ENCODE measurements at regions not wholly inside any gene's neighbourhood (a gene's known extent, or its start where the extent isn't known, plus 50 kb on each side); places are given as distances from the start of the nearest gene placed in this dataset.

DNA sequence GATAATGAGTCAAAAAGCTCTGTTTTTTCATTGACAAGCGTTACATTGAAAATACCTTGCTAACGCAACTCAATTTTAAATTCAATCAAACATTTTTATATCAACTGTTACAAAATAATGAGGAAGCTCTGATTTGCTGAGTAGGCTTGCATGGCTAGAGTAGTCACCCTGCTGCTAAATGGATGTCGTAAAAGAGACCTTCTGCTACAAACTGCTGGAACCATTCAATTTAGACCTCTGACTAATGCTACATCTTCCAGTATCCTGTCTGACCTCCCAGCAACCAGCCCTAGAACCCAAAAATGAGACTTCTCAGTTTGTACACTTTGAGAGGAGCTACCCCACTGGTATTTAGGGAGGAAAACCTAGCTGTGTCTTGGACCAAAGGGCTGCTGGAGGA, 84.0 kb upstream of the ELMO1 start:
- intact Hi-C loops (cut with micrococcal nuclease; ENCODE audit: unreplicated experiment) = no loop called here
- H3K9me3 ChIP-seq (ENCODE audit: low read depth, low read length, poor library complexity, severe bottlenecking) = no peaks in the 10 kb centered on the region
- H3K36me3 ChIP-seq (ENCODE audit: insufficient read depth, low read length, poor library complexity, severe bottlenecking) = no peaks in the 10 kb centered on the region
- DNase-seq (ENCODE audit: low spot score) = no peak
- ChIA-PET CTCF (no interaction called here), POLR2A (ENCODE audit: low non-redundant PET) (no interaction called here)
- no peaks in the 10 kb centered on the region for H3K27me3 ChIP-seq (replicated peaks; ENCODE audit: insufficient read depth, low read depth, low read length, poor library complexity)
- H3K4me1 ChIP-seq (ENCODE audit: insufficient read depth, low read length, poor library complexity, severe bottlenecking) = no peaks in the 10 kb centered on the region
- no peak overlapping the region for H3K27ac ChIP-seq (ENCODE audit: low read depth, low read length, poor library complexity, severe bottlenecking)
- no peak overlapping the region for H3K4me3 ChIP-seq (ENCODE audit: low read depth, low read length, poor library complexity, severe bottlenecking)
- no TSS peak for BruUV-seq (replicated peaks)
- TF ChIP-seq EZH2 (IDR thresholded peaks at IDR 0.05; ENCODE audit: borderline replicate concordance, low read depth, low read length, poor library complexity, severe bottlenecking) (no peak), CTCF (conservative IDR thresholded peaks at IDR 0.05; ENCODE audit: low read depth, low read length) (no peak)

GRCh38 chr7:37534893-37535610, 86.4 kb upstream of the ELMO1 start:
- CTCF ChIA-PET = no interaction called here

GRCh38 chr7:37535841-37536240, 87.2 kb upstream of the ELMO1 start:
- no peak for TF ChIP-seq EZH2 (IDR thresholded peaks at IDR 0.05; ENCODE audit: borderline replicate concordance, low read depth, low read length, poor library complexity, severe bottlenecking)
- TF ChIP-seq CTCF (conservative IDR thresholded peaks at IDR 0.05; ENCODE audit: low read depth, low read length) = no peak
- intact Hi-C loops (cut with micrococcal nuclease; ENCODE audit: unreplicated experiment) = no loop called here
- DNase-seq (ENCODE audit: low spot score) = no peak
- Histone ChIP-seq H3K36me3 (ENCODE audit: insufficient read depth, low read length, poor library complexity, severe bottlenecking) (no peaks in the 10 kb centered on the region), H3K27ac (ENCODE audit: low read depth, low read length, poor library complexity, severe bottlenecking) (no peak overlapping the region), H3K27me3 (replicated peaks; ENCODE audit: insufficient read depth, low read depth, low read length, poor library complexity) (no peaks in the 10 kb centered on the region), H3K4me3 (ENCODE audit: low read depth, low read length, poor library complexity, severe bottlenecking) (no peak overlapping the region), H3K9me3 (ENCODE audit: low read depth, low read length, poor library complexity, severe bottlenecking) (no peaks in the 10 kb centered on the region), H3K4me1 (ENCODE audit: insufficient read depth, low read length, poor library complexity, severe bottlenecking) (no peaks in the 10 kb centered on the region)
- CTCF ChIA-PET = no interaction called here
- POLR2A ChIA-PET (ENCODE audit: low non-redundant PET) = no interaction called here
- no TSS peak for BruUV-seq (replicated peaks)

More at GRCh38 chr7:37534893-37535610, 86.4 kb upstream of the ELMO1 start:
- BruUV-seq (replicated peaks) = no TSS peak
- H3K4me3 ChIP-seq (ENCODE audit: low read depth, low read length, poor library complexity, severe bottlenecking) = no peak overlapping the region
- DNase-seq (ENCODE audit: low spot score) = no peak
- intact Hi-C loops (cut with micrococcal nuclease; ENCODE audit: unreplicated experiment) = no loop called here
- no peaks in the 10 kb centered on the region for H3K27me3 ChIP-seq (replicated peaks; ENCODE audit: insufficient read depth, low read depth, low read length, poor library complexity)
- H3K9me3 ChIP-seq (ENCODE audit: low read depth, low read length, poor library complexity, severe bottlenecking) = no peaks in the 10 kb centered on the region
- no peaks in the 10 kb centered on the region for H3K4me1 ChIP-seq (ENCODE audit: insufficient read depth, low read length, poor library complexity, severe bottlenecking)
- H3K36me3 ChIP-seq (ENCODE audit: insufficient read depth, low read length, poor library complexity, severe bottlenecking) = no peaks in the 10 kb centered on the region
- H3K27ac ChIP-seq (ENCODE audit: low read depth, low read length, poor library complexity, severe bottlenecking) = no peak overlapping the region
- POLR2A ChIA-PET (ENCODE audit: low non-redundant PET) = no interaction called here
- no peak for TF ChIP-seq CTCF (conservative IDR thresholded peaks at IDR 0.05; ENCODE audit: low read depth, low read length)
- no peak for TF ChIP-seq EZH2 (IDR thresholded peaks at IDR 0.05; ENCODE audit: borderline replicate concordance, low read depth, low read length, poor library complexity, severe bottlenecking)
